Mucosa of rectum (tissue), 2 donors: ENCODE measurements at regions not wholly inside any gene's neighbourhood (a gene's known extent, or its start where the extent isn't known, plus 50 kb on each side); places are given as distances from the start of the nearest gene placed in this dataset.

ENCODE experiments used
- H3K27ac ChIP-seq, 2 donors: one replicate each; pipeline ENCODE4 v1.7.0; 2013; ENCODE audit warnings: inconsistent platforms in 2 of 2, low read depth in 2 of 2, low read length in 2 of 2
- H3K27me3 ChIP-seq, 2 donors: one replicate each; pipeline ENCODE4 v1.7.0; 2013; ENCODE audit warnings: low read length in 2 of 2; ENCODE audit not compliant: control insufficient read depth in 2 of 2, insufficient read depth in 2 of 2
- H3K36me3 ChIP-seq, 2 donors: one replicate each; pipeline ENCODE4 v1.7.0; 2013; ENCODE audit warnings: low read length in 2 of 2; ENCODE audit not compliant: control insufficient read depth in 2 of 2, insufficient read depth in 2 of 2
- H3K4me1 ChIP-seq, 2 donors: one replicate each; pipeline ENCODE4 v1.7.0; 2013; ENCODE audit warnings: low read length in 2 of 2, mild to moderate bottlenecking in 1 of 2; ENCODE audit not compliant: control insufficient read depth in 2 of 2, insufficient read depth in 2 of 2
- H3K4me3 ChIP-seq, 2 donors: one replicate each; pipeline ENCODE4 v1.7.0; 2013; ENCODE audit warnings: low read length in 2 of 2
- H3K9ac ChIP-seq, 2 donors: one replicate each; pipeline ENCODE4 v1.7.0; 2013; ENCODE audit warnings: low read length in 2 of 2, low read depth in 1 of 2, mild to moderate bottlenecking in 1 of 2
- H3K9me3 ChIP-seq, 2 donors: one replicate each; pipeline ENCODE4 v1.7.0; 2013; ENCODE audit warnings: low read length in 2 of 2; ENCODE audit not compliant: control insufficient read depth in 2 of 2
- donor health status: healthy.
- donor health status: Normal muscosa, but diverticular disease.

DNA sequence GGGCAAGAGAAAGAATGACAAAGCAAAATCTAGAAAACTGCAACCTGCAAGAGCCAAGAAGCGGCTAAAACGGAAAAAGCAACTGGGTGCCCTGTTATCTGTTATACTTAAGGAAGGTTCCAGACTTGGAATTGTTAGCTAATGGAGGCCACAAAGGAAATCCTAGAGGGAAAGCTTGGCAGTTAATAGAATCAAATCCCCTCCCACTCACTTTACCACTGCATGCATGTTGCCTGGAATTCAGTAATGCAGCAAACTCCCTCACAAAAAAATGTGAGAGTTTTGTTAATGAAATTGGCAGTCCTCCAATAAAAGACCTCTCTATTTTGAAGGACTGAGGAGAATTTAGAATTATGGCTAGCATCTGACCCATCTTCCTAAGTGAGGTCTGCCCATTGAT lies 164.2 kb upstream of the SOX5 start:
- no peak overlapping the region for H3K9ac ChIP-seq
- H3K36me3 ChIP-seq = no peaks in the 10 kb centered on the region
- H3K4me1 ChIP-seq = no peaks in the 10 kb centered on the region
- no peaks in the 10 kb centered on the region for H3K9me3 ChIP-seq
- H3K27me3 ChIP-seq = no peaks in the 10 kb centered on the region
- H3K4me3 ChIP-seq = no peak overlapping the region
- H3K27ac ChIP-seq = no peak overlapping the region

DNA sequence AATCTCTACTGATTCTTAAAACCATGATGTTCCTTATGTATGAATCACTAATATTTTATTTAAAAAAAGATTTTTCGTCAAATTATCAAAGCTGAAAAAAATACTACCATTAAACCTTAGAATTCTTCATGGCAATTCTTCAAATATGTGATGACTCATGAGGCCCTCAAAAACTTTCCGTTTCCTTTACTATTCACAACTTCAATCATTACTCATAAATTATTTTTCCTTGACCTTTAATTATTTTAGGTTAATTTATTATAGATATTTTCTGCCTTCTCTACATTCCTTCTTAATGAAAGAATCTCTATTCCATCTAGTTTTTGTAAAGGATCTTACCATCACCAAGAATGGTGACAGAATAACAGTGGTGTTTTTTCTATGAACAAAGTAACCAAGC lies 162.1 kb upstream of the SOX5 start:
- Histone ChIP-seq H3K4me1 (no peaks in the 10 kb centered on the region), H3K4me3 (no peak overlapping the region), H3K36me3 (no peaks in the 10 kb centered on the region), H3K9ac (no peak overlapping the region), H3K9me3 (no peaks in the 10 kb centered on the region), H3K27ac (no peak overlapping the region), H3K27me3 (no peaks in the 10 kb centered on the region)

DNA sequence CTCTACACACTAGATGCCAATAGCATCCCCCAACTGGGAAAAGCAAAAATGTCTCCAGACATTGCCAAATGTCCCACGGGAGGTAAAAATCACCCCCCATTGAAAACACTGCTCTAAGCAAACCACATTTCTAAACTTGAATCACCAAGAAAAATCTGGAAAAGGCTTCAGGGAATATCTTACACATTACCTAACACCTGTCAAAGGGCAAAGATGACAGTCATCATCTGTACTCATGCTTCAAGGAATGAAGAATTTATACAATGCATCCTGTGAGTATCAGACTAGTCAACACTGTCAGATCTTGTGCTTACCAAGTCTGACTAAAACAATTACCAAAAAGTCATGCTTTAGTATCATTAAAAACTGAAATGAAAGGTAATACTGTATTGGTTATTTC lies 161.6 kb upstream of the SOX5 start:
- no peak overlapping the region for H3K27ac ChIP-seq
- H3K27me3 ChIP-seq = no peaks in the 10 kb centered on the region
- H3K4me1 ChIP-seq = no peaks in the 10 kb centered on the region
- no peak overlapping the region for H3K4me3 ChIP-seq
- no peak overlapping the region for H3K9ac ChIP-seq
- H3K9me3 ChIP-seq = no peaks in the 10 kb centered on the region
- no peaks in the 10 kb centered on the region for H3K36me3 ChIP-seq

DNA sequence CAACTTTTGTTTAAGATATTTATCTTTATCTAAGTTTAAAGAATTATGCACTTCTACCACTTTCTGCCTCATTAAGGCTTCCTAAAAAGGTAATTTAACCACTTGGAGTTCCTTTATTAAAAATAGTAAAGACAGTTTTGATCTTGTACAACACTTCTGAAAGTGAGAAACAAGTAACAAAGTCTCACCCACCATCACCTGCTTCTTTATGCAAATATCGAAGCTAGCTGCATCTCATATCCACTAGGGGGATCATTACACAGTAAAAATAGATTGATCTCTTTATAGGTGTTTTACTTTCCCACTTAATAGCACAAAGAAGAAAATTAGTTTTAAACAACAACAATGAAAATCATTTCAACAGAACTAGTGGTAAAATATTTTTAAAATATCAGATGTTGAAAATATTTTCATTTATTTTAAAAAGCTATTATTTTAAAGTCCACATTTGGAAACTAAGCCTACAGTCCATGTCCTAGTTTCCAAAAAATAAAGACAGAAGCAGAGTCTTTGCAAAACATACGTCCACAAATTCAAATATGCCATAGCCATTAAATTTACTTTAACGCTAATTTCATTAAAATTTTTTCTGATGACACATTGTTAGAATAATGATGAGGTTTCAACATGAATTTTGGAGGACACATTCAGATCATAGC lies 160.0 kb upstream of the SOX5 start:
- Histone ChIP-seq H3K27ac (no peak overlapping the region), H3K4me1 (no peaks in the 10 kb centered on the region), H3K27me3 (no peaks in the 10 kb centered on the region), H3K4me3 (no peak overlapping the region), H3K9me3 (no peaks in the 10 kb centered on the region), H3K36me3 (no peaks in the 10 kb centered on the region), H3K9ac (no peak overlapping the region)

DNA sequence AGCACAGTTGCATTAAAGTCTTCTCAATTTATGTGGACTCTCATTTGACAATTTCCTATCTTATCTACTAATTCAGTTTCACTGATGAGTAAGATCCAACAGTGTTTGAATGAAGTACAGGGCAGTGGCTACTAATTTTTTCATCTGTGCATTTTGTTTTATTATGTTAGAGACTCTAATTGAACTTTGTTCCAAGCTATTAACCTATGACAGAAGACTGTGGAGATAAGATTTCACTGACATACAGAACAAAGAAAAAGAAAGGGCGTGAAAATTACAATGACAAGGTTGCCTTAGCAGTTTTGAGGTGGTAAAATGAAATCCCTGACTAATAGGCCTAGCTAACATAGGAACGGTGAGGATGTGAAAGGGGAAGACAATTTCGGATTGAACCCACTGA lies 153.2 kb upstream of the SOX5 start:
- H3K27ac ChIP-seq = no peak overlapping the region
- no peaks in the 10 kb centered on the region for H3K36me3 ChIP-seq
- H3K27me3 ChIP-seq = no peaks in the 10 kb centered on the region
- H3K4me1 ChIP-seq = no peaks in the 10 kb centered on the region
- H3K9me3 ChIP-seq = no peaks in the 10 kb centered on the region
- H3K4me3 ChIP-seq = no peak overlapping the region
- H3K9ac ChIP-seq = no peak overlapping the region

DNA sequence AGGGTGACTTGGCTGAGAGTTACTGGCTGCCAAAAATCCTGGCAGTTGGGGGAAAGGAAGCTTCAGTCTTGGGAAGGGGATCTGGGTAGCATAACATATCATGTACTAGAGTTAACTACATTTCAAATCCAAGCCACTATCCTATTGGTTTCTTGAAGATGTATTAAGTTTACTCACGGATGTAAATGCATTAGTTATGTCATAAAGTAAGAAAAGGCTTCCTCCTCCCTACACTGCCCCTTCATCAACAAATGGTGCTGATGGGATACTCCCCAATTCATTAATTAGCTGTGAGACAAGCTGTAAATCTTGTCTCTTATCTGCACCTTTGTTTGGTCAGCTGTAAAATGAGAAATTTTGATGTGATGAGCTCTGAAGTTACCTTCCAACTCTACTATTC lies 150.1 kb upstream of the SOX5 start:
- Histone ChIP-seq H3K36me3 (no peaks in the 10 kb centered on the region), H3K27me3 (no peaks in the 10 kb centered on the region), H3K27ac (no peak overlapping the region), H3K9ac (no peak overlapping the region), H3K4me3 (no peak overlapping the region), H3K9me3 (no peaks in the 10 kb centered on the region), H3K4me1 (no peaks in the 10 kb centered on the region)

DNA sequence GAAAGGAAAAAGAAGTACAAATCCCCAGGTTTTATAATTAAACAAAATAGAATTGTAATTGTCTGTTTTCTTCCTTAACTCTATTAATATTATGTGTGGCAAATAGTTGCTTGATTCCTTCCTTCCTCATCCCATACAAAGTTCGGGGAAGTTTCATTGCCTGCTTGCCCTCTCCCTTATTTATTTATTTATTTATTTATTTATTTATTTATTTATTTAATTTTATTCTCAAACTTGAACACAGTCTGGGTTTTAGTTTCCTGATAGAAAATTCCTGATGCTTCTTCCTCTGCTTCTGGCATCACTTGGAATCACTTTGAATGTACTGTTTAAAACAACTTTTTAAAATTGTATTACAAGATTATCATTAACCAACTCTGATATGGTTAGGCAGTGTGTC lies 145.8 kb upstream of the SOX5 start:
- H3K9me3 ChIP-seq = no peaks in the 10 kb centered on the region
- H3K36me3 ChIP-seq = no peaks in the 10 kb centered on the region
- H3K4me3 ChIP-seq = no peak overlapping the region

DNA sequence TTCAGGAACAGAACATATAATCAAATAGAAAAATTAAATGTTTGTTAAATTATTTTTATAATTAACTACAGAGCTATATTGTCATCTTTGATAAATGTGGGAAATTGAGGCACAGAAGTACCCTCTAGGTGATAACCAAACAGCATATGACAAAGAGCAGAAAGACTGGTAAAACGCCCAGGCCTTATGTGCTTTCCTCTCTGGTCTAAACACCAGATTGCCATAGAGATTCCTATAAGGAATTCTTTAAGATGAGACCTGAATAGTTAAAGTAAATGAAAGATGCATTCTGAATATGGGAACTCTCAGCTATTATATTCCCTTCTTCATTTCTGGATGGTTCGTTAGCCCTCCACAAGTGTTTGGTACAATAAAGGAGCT lies 140.0 kb upstream of the SOX5 start:
- Histone ChIP-seq H3K4me1 (no peaks in the 10 kb centered on the region), H3K27ac (no peak overlapping the region), H3K27me3 (no peaks in the 10 kb centered on the region), H3K36me3 (no peaks in the 10 kb centered on the region), H3K9me3 (no peaks in the 10 kb centered on the region), H3K9ac (no peak overlapping the region), H3K4me3 (no peak overlapping the region)

More for the DNA sequence above, 145.8 kb upstream of the SOX5 start:
- H3K27ac ChIP-seq = no peak overlapping the region
- H3K27me3 ChIP-seq = no peaks in the 10 kb centered on the region
- no peaks in the 10 kb centered on the region for H3K4me1 ChIP-seq
- H3K9ac ChIP-seq = no peak overlapping the region

DNA sequence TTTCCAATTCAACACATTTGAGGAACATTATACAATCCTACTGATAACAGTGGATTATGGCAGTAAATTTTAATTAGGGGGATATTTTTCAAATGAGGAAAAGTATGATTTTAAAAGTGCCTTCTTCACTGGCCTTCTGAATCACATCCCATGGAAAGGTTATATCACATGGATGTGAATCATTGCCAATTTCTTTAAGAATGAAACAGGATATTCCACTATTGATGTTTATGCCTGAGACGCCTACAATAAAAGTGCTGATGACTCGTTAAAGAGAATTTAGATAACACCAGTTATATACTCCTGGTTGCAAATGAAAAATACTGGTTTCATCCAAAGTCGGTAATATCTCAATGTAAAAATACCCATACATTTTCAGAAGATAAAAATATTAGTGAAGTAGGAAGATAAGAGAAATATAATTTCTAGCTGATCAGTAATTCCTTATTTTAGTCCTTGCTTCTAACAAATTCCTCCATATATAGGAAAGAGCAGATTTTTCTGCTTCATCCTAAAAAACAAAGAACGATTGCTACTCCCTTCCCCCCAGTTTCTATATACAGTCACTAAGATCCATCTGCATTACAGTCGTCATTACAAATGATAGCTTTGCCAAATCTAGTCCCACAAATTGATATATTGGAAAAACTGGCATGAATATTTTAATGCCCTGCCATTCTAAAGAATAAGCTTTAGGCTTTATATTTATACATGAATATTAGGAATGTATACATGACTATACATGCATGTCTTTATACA lies 139.5 kb upstream of the SOX5 start:
- Histone ChIP-seq H3K9me3 (no peaks in the 10 kb centered on the region), H3K27me3 (no peaks in the 10 kb centered on the region), H3K27ac (no peak overlapping the region), H3K4me3 (no peak overlapping the region), H3K36me3 (no peaks in the 10 kb centered on the region), H3K4me1 (no peaks in the 10 kb centered on the region), H3K9ac (no peak overlapping the region)

DNA sequence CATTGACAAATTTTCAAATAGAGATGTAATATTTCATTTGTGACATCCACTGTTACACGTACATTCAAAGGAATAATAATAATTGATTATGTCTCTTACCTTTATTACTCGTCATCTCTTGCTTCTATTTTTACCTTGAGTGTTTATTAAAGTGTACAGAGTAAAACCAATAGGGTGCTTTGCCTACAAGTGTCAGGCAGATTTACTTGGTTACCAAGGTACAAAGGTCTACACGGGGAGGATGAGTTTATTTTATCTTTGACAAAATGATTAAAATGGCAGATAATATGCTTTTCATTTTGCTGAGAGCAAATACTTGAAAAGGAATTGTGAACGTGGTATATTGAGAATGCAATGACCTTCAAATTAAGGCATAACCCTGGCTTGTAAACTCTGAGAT lies 137.8 kb upstream of the SOX5 start:
- no peaks in the 10 kb centered on the region for H3K9me3 ChIP-seq
- no peak overlapping the region for H3K9ac ChIP-seq
- no peak overlapping the region for H3K27ac ChIP-seq
- H3K4me3 ChIP-seq = no peak overlapping the region
- H3K4me1 ChIP-seq = no peaks in the 10 kb centered on the region
- H3K27me3 ChIP-seq = no peaks in the 10 kb centered on the region
- no peaks in the 10 kb centered on the region for H3K36me3 ChIP-seq
